RKO (cell line): ENCODE measurements at regions not wholly inside any gene's neighbourhood (a gene's known extent, or its start where the extent isn't known, plus 50 kb on each side); places are given as distances from the start of the nearest gene placed in this dataset.

Source experiments
- DNase-seq: peaks from one replicate; pipeline ENCODE4 v3.0.0-alpha.2; 2016; ENCODE audit warnings: low spot score

DNA sequence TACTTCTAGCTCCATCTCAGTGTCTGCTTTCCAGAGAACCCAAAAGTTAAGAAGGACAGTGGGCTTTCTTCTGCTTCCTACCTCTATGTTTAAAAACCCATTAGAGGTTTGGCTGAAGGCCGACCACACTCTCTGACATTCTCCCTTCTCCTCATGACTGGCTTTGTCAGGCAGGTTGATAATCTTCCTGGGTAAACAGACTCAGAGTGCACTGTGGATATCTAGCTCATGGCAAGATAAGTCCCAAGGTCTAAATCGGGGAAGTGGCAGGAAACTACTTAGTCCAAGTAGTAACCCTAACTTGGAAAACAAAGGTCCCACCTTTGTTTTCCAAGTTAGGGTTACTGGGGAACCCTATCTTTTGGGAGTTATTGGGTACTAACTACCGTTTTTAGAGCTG lies 161.9 kb upstream of the SPAG17 start:
- DNase-seq: no peak

DNA sequence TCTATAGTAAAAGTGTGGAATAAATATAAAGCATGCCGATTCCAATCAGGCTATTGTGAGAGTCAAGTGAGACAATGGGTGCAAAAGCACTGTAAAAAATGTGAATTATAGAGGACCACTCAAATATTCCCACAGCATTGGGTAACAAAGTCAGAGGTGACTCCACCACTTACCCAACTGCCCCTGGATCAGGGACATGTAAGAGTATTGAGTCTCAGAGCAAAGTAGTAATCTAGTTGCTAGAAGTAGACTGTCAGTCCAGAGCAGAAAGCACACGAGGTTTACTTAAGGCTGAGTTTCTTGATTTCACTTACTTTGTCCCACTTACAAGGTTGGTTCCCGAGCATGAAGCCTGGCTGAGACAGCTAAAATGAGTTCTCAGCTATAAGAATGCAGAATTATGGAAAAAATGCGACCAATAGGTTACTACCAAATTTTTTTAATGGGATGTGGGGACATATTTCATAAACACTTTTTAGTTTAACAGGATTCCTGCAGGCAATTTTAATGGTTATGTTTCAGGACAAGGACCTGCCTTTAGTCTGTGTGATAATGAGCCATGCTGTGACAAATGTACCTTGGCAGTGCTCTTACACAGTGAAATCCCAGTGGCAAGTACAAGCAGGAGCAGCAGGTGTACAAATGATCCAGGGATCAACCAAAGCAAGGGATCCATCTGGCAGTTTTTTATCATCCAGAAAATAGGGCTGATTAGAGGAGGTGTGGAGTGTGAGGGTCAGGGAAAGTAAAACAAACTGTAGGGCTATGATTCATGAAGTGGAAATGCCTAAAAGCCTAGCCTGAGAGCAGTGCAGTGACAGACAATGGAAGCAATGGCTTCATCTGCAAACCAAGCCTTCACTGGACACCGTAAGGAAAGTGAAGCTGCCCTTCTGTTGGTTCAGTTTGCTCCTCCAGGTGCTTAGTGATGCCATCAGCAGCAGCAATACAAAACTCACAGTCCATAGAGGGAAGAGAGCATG lies 156.2 kb upstream of the SPAG17 start:
- DNase-seq: no peak

DNA sequence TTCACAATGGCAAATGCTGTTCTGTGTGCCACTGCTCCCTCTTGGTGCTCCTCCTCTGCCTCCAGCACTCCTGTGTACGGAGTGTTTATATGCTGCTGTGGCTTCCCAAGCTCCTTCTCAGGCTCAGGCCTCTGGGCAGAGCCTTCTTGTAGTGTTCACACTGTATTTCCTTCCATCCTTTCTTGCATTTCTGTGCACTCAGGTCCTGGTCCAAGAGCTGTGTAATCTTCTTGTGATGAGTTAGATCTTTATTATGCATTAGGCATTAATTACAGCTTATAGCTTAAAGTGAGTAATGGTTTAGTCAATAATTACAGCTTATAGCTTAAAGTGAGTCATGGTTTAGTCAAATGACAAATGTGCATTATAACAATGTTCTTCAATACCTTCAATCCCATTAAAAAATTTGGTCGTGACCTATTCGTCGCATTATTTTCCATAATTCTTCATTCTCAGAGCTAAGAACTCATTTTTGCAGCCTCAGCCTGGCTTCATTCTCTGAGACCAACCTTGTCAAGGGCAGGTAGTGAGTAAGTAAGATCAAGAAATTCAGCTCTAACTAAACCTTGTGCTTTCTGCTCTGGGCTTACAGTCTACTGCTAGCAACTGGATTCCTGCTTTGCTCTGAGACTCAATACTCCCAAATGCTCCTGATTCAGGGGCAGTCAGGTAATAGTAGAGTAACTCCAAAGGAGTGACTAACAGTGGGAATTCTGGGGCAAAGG lies 154.5 kb upstream of the SPAG17 start:
- DNase-seq: peak; percentile 47

DNA sequence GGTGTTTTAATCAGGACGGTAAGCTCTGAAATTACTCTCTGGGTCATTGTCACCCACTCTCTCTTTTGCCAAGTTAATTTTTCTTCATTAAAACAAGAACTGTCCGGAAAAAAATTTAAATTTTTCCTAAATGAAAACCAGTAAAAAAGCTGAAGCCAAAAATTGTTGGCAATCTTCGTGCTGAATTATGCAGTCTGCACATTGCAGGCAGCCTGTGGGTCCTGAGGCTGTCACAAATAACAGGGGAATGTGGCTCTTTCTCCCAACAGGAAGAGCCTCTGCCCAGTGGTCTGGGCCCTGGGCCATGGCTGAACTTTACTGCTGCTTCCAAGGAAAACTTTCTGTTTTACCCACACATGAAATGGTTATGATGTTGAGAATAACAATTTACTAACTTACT lies 153.9 kb upstream of the SPAG17 start:
- DNase-seq: no peak

DNA sequence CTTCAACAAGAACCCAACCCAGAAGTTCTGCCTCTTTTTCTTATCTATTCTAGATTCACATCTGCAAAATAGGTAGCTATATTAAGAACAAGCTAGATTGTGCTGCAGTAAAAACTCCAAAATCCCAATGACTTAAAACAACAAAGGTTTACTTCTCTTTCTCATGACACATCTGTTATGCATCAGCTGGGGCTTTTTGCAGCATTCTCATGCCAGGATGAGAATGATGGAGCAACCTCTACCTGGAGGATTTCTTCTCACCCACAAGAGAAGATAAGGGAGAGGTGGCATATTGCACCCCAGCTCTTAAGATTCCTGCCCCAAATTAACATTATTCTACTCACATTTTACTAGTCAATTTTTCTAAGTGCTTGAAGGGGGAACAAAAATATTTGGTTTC lies 152.3 kb upstream of the SPAG17 start:
- no peak for DNase-seq

DNA sequence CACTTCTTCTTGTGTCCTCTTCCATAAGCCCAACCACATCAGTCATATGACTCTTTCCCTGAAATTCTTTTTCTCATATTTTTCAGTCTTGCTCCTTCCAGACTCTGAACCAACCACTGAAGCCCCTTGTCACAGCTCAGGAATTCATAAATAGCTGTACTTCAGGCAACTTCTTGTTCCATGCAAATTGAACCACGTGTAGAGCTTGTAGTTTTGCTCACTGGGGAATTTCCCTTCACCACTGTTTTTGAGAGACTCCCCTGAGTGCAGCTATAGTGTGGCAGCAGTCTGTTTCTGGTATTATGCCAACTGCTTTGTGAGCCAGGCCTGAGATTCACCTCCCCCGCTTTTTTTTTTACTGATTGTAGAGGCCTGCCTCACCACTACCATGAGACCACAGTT lies 150.3 kb upstream of the SPAG17 start:
- no peak for DNase-seq

DNA sequence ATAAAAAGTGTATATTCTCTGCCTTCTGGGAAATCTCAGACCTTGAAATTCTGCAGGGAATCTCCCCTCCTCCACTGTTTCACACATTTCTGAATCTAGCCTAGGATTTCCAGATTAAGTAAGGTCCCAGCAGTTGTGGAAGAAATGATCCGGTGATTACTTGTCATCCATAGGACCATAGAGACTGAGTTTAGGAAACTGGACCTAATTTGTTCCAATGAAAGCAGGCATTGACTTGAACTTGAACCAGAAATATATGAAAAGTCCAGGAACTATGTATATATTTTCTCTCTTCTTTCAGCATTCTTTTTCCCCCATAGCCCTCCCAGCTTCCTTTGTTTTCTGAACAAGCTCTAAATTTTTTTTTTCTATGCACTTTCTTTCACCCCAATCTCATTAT lies 149.5 kb upstream of the SPAG17 start:
- no peak for DNase-seq

DNA sequence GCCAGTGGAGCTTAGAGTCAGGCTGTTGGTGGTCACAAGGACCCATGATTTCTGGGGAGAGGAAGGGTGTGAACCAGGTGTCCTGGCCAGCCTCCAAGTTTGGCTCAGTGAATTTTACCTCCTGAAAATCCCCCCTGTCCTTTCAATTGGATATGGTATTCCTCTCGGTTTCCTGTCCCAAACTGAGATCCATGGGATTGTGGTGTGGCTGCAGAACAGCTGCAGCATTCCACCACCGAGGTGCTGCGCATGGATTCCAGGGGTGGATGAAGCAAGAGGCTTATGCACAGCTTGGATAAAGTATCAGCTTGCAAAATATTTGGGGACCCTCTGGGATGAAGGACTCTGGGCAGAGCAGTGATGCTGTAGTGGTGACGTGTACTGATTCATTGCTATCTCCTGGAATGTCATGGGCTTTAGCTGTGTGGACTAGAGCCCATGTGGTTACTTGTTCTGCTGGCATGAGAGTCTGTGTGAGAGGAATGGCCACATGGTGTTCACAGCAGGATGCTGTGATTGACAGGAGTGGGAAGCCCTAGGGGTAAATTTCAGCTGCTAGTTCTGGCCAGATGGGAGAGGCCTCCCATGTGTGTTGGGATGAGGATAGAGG lies 148.7 kb upstream of the SPAG17 start:
- no peak for DNase-seq

DNA sequence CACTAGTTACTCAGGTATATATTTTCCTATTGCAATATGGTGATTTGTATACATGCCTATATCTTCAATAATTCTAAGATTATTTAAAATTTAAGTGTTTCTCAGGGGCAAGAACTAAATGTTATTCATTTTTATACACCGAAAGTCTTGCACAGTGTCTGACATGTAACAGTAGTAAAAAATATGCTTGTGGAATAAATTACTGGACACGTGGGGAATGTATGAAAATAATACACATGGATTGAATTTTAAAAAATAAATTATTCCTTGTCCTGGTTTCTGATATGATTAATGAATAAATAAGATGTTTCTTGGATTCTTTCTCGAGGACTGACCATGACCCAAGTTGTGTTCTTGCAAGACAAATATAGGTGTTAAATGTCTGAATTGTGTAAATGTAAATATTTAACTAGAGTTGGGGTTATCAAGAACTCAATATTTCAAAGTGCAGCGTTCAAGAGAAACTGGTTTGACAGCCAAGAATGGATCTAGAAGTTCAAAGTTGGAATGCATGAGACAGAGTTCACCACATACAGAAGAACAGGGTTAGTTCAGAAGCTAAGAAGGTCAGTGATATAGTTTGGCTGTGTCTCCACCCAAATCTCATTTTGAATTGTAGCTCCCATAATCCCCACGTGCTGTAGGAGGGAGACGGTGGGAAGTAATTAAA lies 142.1 kb upstream of the SPAG17 start:
- DNase-seq: no peak

DNA sequence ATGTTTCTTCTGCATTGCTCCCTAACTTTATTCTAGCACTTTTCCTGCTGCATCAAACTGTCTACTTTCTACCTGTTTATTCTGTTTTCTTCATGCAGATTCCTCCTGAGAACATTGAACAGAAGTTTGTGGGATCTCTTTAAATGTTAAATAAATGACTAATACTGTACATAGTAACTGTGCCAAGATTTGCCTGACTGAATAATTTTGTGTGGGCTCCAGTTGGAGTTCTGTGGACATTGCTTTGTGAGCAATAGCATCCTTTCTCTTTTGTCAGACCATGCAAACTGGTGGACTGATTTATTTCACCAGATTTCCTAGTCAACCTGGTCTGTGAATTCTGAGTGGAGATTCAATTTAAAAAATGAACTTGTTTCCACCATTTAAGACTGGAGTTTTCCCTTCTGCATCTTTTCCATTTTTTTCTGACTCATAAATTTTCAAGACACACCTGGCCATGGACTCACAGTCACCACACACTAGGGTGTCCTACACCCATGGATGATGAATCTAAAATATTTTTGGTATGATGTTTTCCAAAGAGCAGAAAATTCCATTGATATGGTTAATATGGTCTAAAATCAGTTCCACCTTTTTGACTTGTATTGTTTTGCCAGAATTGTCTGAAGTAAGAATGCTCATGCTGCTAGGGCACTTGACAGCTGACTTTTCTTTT lies 140.7 kb upstream of the SPAG17 start:
- no peak for DNase-seq

DNA sequence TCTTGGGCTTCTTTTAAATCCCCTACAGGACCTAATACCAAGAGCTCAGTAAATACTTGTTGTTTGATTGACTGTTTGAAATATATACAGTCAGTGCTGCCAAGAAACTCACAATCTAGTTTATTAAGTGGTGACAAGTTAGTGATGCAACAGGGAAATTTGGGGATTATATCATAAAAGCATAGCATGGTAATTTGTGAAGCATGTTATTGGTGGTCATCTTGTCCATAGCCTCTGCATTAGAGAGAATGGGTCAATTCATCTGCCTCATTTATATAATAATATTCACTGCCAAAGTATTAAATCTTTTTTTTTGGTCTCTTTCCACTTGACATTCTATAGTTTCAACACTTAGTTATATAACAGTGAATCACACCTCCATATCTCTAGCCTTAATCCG lies 138.2 kb upstream of the SPAG17 start:
- DNase-seq: no peak

DNA sequence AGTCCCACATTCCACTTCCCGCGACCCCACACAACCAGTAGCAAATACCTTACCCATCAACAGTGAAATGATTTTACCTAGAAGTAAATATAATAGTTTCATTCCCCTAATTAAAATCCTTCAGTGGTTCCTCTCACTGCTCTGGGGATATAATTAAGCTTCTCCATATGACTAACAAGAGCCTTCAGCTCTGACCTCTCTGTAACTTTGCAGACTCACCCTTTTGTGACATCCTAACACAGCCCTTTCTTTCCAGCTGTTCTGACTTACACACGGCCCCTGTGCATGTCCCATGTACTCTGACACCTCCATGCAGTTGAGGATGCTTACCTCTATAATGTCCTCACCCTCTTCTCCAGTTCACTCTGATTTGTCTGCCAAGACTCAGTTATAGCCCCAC lies 137.3 kb upstream of the SPAG17 start:
- DNase-seq: no peak

DNA sequence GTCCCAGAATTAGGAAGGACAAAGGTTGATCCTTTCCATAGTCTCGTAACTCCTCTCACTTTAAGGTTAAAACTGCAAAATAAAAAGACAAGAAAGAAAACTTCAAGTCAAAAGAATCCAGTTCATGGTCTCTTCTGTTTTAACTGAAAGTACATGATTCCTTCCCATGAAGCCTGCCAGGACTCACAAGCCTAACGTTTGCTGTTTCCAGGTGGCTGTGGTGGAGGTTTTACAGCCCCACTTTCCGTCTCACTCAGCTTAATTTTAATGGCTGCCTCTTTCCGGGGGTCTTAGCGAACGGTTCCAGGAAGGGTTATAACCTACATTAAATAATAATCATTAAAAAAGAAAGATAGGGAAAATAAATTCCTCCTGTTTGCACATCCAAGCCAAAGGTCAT lies 136.8 kb upstream of the SPAG17 start:
- no peak for DNase-seq

DNA sequence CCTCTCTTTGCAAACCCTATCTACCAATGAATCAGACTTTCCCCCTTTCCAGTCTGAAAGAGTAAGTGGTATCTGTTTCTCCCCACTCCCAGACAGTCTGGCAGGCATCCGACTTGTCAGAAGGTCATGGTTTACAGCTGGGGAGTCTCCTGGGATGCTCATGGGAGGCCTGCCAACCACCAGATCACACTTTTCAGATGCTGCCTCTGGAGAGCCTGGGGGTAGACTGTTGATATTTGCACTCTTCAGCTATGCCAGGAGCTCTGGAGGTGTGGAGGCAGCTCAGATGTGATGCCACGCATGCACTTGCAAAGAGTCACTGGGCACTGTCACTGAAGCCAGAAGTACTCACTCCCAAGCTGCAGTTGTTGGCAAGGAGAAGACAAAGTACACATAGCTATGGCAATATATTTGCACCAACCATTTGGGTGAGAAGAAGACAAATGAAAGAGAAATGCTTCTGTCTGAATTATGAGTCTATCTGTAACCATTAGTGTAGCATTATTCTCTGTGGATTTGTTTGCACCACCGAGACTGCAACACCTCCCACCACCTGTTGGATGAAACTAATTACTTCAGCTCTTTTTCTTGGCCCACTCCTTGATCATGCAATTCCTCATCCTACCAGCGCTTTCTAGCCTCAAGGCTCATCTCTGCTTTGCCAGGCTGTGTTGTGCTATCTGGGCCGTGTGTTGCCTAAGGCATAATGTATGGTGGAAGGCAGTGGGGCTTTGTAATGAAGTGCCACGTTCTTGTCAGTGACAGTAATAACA lies 133.0 kb upstream of the SPAG17 start:
- no peak for DNase-seq

DNA sequence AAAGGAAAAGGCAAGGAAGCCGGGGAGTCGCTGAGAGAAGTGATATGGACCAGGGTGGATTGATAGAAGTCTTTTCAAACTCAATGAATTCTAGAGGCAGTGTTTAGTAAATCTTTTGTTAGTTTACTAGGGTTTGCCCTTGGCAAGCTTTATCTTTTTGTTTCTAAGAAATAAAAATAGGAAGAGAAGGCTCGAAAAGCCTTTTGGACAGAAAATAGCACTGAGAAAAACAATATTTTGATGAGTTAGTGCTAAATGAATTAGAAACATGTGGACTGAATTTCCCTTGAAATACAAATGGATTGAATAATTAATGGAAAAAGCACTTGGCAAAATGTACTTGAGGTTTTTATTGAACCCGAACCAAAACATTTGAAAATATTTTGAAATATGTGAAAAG lies 121.8 kb upstream of the SPAG17 start:
- DNase-seq: no peak

DNA sequence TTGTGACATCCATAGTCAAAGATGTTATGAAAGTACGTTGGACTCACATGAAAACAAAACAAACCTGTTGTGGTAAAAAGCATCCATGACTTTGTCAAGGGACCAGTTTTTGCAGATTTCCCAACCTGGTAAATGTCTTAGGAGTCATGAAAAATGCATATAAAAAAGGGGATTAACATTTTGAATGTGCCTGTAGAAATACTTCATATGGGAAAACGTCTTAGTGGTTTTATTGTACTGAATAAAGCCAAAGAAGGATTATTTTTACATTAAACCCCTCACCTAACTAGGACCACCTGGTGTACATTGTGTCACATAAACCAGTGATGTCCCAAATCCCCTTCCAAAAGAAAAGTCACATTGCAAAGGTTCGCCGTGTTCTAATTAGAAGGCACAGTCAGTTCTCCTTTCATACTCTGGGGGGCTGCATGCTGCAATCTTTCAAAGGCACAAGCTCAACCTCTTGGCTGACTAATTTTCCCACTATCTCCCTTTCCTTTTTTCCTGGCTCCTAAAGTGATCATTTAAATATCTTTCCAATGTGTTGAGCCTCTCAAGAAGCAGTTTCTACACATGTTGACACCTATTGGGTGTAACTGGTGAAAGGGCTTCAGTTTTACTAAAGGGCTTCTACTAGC lies 119.8 kb upstream of the SPAG17 start:
- DNase-seq: peak; percentile 44

DNA sequence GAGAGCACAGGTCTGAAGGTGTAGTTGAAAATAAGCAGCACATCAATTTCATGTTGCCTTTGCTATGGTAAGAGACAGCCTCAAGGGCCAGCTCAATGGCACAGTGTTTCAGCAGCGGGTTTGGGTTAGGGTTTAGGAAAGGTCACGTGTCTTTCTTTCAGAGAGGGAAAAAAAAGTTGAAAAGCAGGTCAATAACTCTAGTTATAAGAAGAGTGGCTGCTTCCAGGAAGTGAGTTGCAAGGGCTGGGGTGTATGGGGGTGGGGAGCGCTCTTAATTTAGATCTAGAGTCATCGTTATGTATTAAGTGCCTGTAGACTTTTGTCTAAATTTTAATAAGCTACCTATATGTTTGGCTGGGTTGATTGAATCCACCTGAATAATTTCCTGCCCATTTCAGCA lies 118.5 kb upstream of the SPAG17 start:
- DNase-seq: no peak

DNA sequence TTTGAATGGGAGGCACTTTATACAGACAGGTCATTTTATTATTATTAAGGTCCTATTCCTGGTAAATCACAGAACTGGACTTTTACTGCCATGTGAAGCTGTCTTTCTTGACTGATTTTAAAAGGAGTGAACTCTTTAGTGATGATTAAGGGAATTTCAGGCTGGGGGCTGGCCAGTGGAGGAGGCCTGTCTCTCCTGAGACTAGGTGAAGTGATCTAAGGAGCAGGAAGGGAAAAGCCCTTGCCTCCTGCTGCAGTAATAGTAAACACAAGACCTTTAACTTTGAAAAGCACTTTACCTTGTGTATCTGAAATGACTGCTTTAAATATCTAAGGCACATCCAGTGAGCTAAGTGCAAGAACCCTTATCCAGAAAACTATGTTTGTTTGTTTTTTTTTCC lies 118.0 kb upstream of the SPAG17 start:
- no peak for DNase-seq

DNA sequence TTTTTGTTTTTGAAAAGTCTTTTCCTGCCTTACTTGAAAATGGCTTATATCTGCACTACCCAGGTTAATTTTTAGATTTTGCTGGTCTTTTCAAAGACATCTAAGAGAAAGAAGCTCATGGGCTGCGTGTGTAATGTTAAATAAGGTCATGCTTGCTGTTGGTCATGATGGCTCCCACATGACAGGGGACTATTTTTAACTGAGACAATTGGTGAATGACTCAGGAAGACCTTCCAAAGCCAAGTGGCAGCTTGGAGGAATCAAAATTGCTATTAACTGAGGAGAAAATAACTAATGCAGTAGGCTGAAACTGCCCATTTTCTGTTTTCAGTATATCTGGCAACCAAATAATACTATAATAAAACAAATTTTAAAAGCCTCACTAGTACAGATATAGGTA lies 117.1 kb upstream of the SPAG17 start:
- DNase-seq: no peak

DNA sequence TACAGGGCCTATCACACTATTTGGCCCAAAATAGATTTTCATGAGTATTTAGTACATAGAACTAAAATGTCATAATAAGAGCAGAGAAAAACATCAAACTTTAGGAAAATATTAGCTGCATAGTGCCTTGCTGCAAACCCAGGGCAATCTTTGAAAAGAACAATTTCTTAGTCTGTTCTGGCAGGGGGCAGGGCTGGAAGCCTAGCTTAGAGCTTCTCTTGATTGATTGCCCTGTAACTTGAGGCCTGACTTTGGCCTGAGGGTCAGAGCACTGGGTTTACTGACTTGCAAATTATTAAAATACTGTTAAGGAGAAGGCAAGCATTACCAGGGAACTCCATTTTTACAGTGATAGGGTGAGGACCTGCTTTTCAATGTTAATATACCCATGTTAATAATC lies 115.8 kb upstream of the SPAG17 start:
- DNase-seq: no peak

DNA sequence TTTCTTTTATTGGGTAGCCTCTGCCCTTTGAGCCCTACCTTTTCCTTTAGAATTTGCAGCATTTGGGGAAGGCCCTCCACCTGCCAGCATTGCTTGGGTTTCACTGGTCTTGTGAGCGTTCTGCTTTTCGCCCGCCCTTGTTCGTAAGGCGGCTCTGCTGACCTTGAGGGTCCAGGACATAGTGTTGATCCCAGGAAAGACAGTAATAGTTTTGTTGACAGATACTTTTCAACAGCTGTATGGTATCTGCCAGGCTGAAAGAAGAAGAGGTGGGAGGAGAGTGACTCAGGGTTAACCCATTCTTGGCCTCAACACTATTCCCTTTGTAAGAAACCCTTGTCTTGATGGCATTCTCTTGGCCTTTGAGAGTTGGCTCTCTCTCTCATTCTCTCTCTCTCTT lies 113.4 kb upstream of the SPAG17 start:
- no peak for DNase-seq
